GM12892 (cell line): ENCODE measurements at regions not wholly inside any gene's neighbourhood (a gene's known extent, or its start where the extent isn't known, plus 50 kb on each side); places are given as distances from the start of the nearest gene placed in this dataset.

Experiments
- POLR2A ChIP-seq: IDR thresholded peaks from 2 replicates; pipeline ENCODE4 v1.6.1; 2011; ENCODE audit warnings: low read depth, low read length, control low read depth
- TAF1 ChIP-seq: IDR thresholded peaks from 2 replicates; pipeline ENCODE4 v1.6.1; 2011; ENCODE audit warnings: low read depth, mild to moderate bottlenecking, control low read depth, low read length, borderline replicate concordance

DNA sequence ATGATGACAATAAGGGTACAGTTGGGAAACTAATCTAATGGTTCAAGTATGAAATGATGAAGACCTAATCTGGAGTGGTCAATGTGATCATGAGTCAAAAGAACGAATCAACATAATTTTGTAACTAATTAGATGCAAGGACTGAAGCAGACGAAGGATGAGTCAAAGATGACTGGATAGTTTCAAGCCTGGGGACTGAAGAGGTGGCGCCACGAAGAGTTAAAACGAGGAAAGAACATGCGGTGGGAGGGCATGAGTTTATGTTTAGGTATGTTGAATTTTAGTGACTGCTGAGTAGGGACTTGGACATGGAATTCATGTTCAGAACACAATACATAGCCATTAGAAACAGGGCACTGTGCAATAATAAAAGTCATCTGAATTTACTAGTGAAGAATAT, 221.5 kb upstream of the FAM241A start:
- no peak for TF ChIP-seq POLR2A
- no peak for TF ChIP-seq TAF1
